ENCODE measurements at regions not wholly inside any gene's neighbourhood (a gene's known extent, or its start where the extent isn't known, plus 50 kb on each side); places are given as distances from the start of the nearest gene placed in this dataset.

DNA sequence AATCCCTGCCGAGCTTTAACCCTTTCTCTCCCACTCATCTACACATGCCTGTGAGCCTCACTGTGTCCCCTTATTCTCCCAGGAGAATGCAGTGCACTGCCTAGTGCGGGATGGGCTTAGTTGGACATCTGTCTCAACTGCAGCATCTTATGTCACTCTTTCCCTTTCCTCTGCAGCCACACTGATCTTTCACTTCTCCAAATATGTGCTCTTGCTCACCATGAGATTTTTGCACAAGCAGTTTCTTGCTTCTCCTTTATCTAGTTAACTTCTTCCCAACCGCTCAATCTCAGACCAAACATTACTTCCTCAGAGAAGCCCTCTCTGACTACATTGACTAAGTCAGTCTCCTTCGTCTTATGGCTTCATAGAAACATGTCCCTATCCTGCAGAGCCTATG, 292.3 kb downstream of the KBTBD8 start (continued):
- TF ChIP-seq, protein P1, sequence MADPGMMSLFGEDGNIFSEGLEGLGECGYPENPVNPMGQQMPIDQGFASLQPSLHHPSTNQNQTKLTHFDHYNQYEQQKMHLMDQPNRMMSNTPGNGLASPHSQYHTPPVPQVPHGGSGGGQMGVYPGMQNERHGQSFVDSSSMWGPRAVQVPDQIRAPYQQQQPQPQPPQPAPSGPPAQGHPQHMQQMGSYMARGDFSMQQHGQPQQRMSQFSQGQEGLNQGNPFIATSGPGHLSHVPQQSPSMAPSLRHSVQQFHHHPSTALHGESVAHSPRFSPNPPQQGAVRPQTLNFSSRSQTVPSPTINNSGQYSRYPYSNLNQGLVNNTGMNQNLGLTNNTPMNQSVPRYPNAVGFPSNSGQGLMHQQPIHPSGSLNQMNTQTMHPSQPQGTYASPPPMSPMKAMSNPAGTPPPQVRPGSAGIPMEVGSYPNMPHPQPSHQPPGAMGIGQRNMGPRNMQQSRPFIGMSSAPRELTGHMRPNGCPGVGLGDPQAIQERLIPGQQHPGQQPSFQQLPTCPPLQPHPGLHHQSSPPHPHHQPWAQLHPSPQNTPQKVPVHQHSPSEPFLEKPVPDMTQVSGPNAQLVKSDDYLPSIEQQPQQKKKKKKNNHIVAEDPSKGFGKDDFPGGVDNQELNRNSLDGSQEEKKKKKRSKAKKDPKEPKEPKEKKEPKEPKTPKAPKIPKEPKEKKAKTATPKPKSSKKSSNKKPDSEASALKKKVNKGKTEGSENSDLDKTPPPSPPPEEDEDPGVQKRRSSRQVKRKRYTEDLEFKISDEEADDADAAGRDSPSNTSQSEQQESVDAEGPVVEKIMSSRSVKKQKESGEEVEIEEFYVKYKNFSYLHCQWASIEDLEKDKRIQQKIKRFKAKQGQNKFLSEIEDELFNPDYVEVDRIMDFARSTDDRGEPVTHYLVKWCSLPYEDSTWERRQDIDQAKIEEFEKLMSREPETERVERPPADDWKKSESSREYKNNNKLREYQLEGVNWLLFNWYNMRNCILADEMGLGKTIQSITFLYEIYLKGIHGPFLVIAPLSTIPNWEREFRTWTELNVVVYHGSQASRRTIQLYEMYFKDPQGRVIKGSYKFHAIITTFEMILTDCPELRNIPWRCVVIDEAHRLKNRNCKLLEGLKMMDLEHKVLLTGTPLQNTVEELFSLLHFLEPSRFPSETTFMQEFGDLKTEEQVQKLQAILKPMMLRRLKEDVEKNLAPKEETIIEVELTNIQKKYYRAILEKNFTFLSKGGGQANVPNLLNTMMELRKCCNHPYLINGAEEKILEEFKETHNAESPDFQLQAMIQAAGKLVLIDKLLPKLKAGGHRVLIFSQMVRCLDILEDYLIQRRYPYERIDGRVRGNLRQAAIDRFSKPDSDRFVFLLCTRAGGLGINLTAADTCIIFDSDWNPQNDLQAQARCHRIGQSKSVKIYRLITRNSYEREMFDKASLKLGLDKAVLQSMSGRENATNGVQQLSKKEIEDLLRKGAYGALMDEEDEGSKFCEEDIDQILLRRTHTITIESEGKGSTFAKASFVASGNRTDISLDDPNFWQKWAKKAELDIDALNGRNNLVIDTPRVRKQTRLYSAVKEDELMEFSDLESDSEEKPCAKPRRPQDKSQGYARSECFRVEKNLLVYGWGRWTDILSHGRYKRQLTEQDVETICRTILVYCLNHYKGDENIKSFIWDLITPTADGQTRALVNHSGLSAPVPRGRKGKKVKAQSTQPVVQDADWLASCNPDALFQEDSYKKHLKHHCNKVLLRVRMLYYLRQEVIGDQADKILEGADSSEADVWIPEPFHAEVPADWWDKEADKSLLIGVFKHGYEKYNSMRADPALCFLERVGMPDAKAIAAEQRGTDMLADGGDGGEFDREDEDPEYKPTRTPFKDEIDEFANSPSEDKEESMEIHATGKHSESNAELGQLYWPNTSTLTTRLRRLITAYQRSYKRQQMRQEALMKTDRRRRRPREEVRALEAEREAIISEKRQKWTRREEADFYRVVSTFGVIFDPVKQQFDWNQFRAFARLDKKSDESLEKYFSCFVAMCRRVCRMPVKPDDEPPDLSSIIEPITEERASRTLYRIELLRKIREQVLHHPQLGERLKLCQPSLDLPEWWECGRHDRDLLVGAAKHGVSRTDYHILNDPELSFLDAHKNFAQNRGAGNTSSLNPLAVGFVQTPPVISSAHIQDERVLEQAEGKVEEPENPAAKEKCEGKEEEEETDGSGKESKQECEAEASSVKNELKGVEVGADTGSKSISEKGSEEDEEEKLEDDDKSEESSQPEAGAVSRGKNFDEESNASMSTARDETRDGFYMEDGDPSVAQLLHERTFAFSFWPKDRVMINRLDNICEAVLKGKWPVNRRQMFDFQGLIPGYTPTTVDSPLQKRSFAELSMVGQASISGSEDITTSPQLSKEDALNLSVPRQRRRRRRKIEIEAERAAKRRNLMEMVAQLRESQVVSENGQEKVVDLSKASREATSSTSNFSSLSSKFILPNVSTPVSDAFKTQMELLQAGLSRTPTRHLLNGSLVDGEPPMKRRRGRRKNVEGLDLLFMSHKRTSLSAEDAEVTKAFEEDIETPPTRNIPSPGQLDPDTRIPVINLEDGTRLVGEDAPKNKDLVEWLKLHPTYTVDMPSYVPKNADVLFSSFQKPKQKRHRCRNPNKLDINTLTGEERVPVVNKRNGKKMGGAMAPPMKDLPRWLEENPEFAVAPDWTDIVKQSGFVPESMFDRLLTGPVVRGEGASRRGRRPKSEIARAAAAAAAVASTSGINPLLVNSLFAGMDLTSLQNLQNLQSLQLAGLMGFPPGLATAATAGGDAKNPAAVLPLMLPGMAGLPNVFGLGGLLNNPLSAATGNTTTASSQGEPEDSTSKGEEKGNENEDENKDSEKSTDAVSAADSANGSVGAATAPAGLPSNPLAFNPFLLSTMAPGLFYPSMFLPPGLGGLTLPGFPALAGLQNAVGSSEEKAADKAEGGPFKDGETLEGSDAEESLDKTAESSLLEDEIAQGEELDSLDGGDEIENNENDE (IDR thresholded peaks at IDR 0.05; ENCODE audit: low read depth, low read length), result no peak
- TF ChIP-seq, protein P2, sequence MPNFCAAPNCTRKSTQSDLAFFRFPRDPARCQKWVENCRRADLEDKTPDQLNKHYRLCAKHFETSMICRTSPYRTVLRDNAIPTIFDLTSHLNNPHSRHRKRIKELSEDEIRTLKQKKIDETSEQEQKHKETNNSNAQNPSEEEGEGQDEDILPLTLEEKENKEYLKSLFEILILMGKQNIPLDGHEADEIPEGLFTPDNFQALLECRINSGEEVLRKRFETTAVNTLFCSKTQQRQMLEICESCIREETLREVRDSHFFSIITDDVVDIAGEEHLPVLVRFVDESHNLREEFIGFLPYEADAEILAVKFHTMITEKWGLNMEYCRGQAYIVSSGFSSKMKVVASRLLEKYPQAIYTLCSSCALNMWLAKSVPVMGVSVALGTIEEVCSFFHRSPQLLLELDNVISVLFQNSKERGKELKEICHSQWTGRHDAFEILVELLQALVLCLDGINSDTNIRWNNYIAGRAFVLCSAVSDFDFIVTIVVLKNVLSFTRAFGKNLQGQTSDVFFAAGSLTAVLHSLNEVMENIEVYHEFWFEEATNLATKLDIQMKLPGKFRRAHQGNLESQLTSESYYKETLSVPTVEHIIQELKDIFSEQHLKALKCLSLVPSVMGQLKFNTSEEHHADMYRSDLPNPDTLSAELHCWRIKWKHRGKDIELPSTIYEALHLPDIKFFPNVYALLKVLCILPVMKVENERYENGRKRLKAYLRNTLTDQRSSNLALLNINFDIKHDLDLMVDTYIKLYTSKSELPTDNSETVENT (CRISPR knock-in tag; IDR thresholded peaks at IDR 0.05), result no peak
- TF ChIP-seq TAF9B (IDR thresholded peaks at IDR 0.05; ENCODE audit: partially characterized antibody) (no peak), DMBX1 (CRISPR knock-in tag; IDR thresholded peaks at IDR 0.05; ENCODE audit: borderline replicate concordance) (no peak), MTF1 (CRISPR knock-in tag; IDR thresholded peaks at IDR 0.05; ENCODE audit: borderline replicate concordance) (no peak), PML (IDR thresholded peaks at IDR 0.05; ENCODE audit: low read length) (no peak), KAT2B (IDR thresholded peaks at IDR 0.05; ENCODE audit: low read depth, low read length) (no peak), FOXA3 (CRISPR knock-in tag; conservative IDR thresholded peaks at IDR 0.05 in 1 of 2, IDR thresholded peaks at IDR 0.05 in 1 of 2) (no peak), HMG20B (CRISPR knock-in tag; IDR thresholded peaks at IDR 0.05) (no peak), SAFB (IDR thresholded peaks at IDR 0.05; ENCODE audit: borderline replicate concordance, low read depth, low read length) (no peak), HDGF (IDR thresholded peaks at IDR 0.05) (no peak), TRIM28 (IDR thresholded peaks at IDR 0.05) (no peak)
